HCT116 (cell line): ENCODE measurements at regions not wholly inside any gene's neighbourhood (a gene's known extent, or its start where the extent isn't known, plus 50 kb on each side); places are given as distances from the start of the nearest gene placed in this dataset.

Experiments used
- ATAC-seq: fragments of 200-7000 bp; cut with Tn5 transposase; 2 replicates; pipeline ENCODE4 v1.9.1; 2020; ENCODE audit warnings: mild to moderate bottlenecking, moderate library complexity
- BruUV-seq: library from RNA; stranded (reverse); fragments of 400-500 nt; replicated peaks from 2 replicates; lab custom pipeline; 2021; lab: Mats Ljungman, UMichigan
- CTCF ChIA-PET: fragments of 300-600 bp; sonication (Branson Sonifier 250); formaldehyde crosslinking; loops from one replicate; lab custom pipeline; 2021; ENCODE audit warnings: antibody characterized with exemption; lab: Charles Lee
- POLR2A ChIA-PET: fragments of 300-600, 350-600 bp; sonication (Branson Sonifier 250); formaldehyde crosslinking; loops from one replicate; lab custom pipeline; 2021; ENCODE audit warnings: antibody characterized with exemption; lab: Charles Lee
- RAD21 ChIA-PET, 2 experiments: fragments of 300-600 bp; sonication (Branson Sonifier 250); formaldehyde crosslinking; loops; one replicate each; lab custom pipeline; 2023; ENCODE audit warnings: low total read pairs in 2 of 2; ENCODE audit not compliant: uncharacterized antibody in 2 of 2, unreplicated experiment in 2 of 2, low non-redundant PET in 1 of 2; lab: Charles Lee
- DNase-seq: peaks from one replicate; pipeline ENCODE4 v3.0.0-alpha.2; 2010; ENCODE audit warnings: low read depth, low spot score
- H2AFZ ChIP-seq: fragments of 200-600 bp; shearing (Covaris generic), sonication (generic); 2 replicates; pipeline ENCODE4 v1.6.1; 2017; ENCODE audit warnings: low read depth, mixed run types, mixed read lengths, antibody characterized with exemption, low read length; ENCODE audit not compliant: poor library complexity, severe bottlenecking
- H3K27ac ChIP-seq: 2 replicates; pipeline ENCODE4 v1.5.1; 2012; ENCODE audit warnings: low read depth, low read length
- H3K27me3 ChIP-seq: fragments of 200-600 bp; sonication (generic); 2 replicates; pipeline ENCODE4 v1.6.1; 2016; ENCODE audit warnings: mixed run types, low read length, mixed read lengths; ENCODE audit not compliant: insufficient read depth
- H3K36me3 ChIP-seq, 2 experiments: fragments of 200-500 bp in 1 of 2; fragments of 200-600 bp in 1 of 2; sonication (Bioruptor generic) in 1 of 2; sonication (generic) in 1 of 2; 2 replicates each; pipeline versions ENCODE4 v1.5.1 to v1.6.1; 2014 to 2016; ENCODE audit warnings: low read length in 2 of 2, inconsistent platforms in 1 of 2, mixed read lengths in 1 of 2, mixed run types in 1 of 2; ENCODE audit not compliant: insufficient read depth in 2 of 2, control insufficient read depth in 1 of 2
- H3K4me1 ChIP-seq, 2 experiments: fragments of 200-600 bp in 1 of 2; sonication (generic) in 1 of 2; 2 replicates each; pipeline versions ENCODE4 v1.5.1 to v1.6.1; 2012 to 2017; ENCODE audit warnings: low read length in 2 of 2, inconsistent platforms in 1 of 2, mild to moderate bottlenecking in 1 of 2, mixed read lengths in 1 of 2, mixed run types in 1 of 2, moderate library complexity in 1 of 2; ENCODE audit not compliant: insufficient read depth in 2 of 2, control insufficient read depth in 1 of 2
- H3K4me2 ChIP-seq: fragments of 200-600 bp; sonication (generic); 2 replicates; pipeline ENCODE4 v1.6.1; 2017; ENCODE audit warnings: mixed run types, low read length, mixed read lengths
- H3K4me3 ChIP-seq, 2 experiments: fragments of 200-600 bp in 1 of 2; sonication (generic) in 1 of 2; replicated peaks in 1 of 2; 2 replicates each; pipeline ENCODE4 v1.5.1; 2011 to 2016; ENCODE audit warnings: low read length in 2 of 2, control low read depth in 1 of 2, low read depth in 1 of 2, mild to moderate bottlenecking in 1 of 2, mixed read lengths in 1 of 2, mixed run types in 1 of 2
- H3K79me2 ChIP-seq: fragments of 200-600 bp; sonication (generic); 2 replicates; pipeline ENCODE4 v1.6.1; 2017; ENCODE audit warnings: mild to moderate bottlenecking, mixed run types, low read length, moderate library complexity, mixed read lengths; ENCODE audit not compliant: insufficient read depth
- H3K9ac ChIP-seq: fragments of 200-600 bp; sonication (generic); 2 replicates; pipeline ENCODE4 v1.6.1; 2016; ENCODE audit warnings: low read length, mixed read lengths
- H3K9me2 ChIP-seq: fragments of 200-600 bp; sonication (generic), shearing (Covaris generic); 2 replicates; pipeline ENCODE4 v1.6.1; 2017; ENCODE audit warnings: mixed run types, mild to moderate bottlenecking, moderate library complexity; ENCODE audit not compliant: insufficient read depth
- H3K9me3 ChIP-seq, 2 experiments: fragments of 200-500 bp in 1 of 2; fragments of 200-600 bp in 1 of 2; sonication (Bioruptor generic) in 1 of 2; sonication (generic) in 1 of 2; 2 replicates each; pipeline ENCODE4 v1.6.1; 2014 to 2017; ENCODE audit warnings: low read length in 2 of 2, mixed read lengths in 2 of 2, inconsistent platforms in 1 of 2, low read depth in 1 of 2, mild to moderate bottlenecking in 1 of 2, mixed run types in 1 of 2, moderate library complexity in 1 of 2; ENCODE audit not compliant: control insufficient read depth in 1 of 2, insufficient read depth in 1 of 2
- H4K20me1 ChIP-seq: fragments of 200-600 bp; sonication (generic), shearing (Covaris generic); 2 replicates; pipeline ENCODE4 v1.6.1; 2017; ENCODE audit warnings: mixed run types, mild to moderate bottlenecking, moderate library complexity; ENCODE audit not compliant: insufficient read depth
- ATF3 ChIP-seq: IDR thresholded peaks from 2 replicates; pipeline ENCODE4 v1.6.1; 2012
- CBX3 ChIP-seq: IDR thresholded peaks from 2 replicates; pipeline ENCODE4 v1.6.1; 2012; ENCODE audit warnings: low read depth
- CEBPB ChIP-seq: IDR thresholded peaks from 2 replicates; pipeline ENCODE4 v1.6.1; 2012; ENCODE audit warnings: low read depth
- EGR1 ChIP-seq: IDR thresholded peaks from 2 replicates; pipeline ENCODE4 v1.6.1; 2012; ENCODE audit warnings: low read depth
- ELF1 ChIP-seq: IDR thresholded peaks from 2 replicates; pipeline ENCODE4 v1.6.1; 2012; ENCODE audit warnings: low read depth, borderline replicate concordance
- FOSL1 ChIP-seq: IDR thresholded peaks from 2 replicates; pipeline ENCODE4 v1.6.1; 2012; ENCODE audit warnings: low read depth
- JUND ChIP-seq: IDR thresholded peaks from 2 replicates; pipeline ENCODE4 v1.6.1; 2012
- MAX ChIP-seq: IDR thresholded peaks from 2 replicates; pipeline ENCODE4 v1.6.1; 2012
- POLR2A ChIP-seq: IDR thresholded peaks from 2 replicates; pipeline ENCODE4 v1.7.0; 2011; ENCODE audit warnings: borderline replicate concordance; ENCODE audit not compliant: insufficient read depth, insufficient read length; ENCODE audit errors: extremely low read depth
- POLR2AphosphoS5 ChIP-seq: IDR thresholded peaks from 2 replicates; pipeline ENCODE4 v1.6.1; 2011; ENCODE audit warnings: mild to moderate bottlenecking, low read depth, low read length, moderate library complexity
- RAD21 ChIP-seq: IDR thresholded peaks from 2 replicates; pipeline ENCODE4 v1.6.1; 2012; ENCODE audit warnings: low read depth, mild to moderate bottlenecking
- REST ChIP-seq: IDR thresholded peaks from 2 replicates; pipeline ENCODE4 v1.6.1; 2012; ENCODE audit warnings: low read depth
- SIN3A ChIP-seq: IDR thresholded peaks from 2 replicates; pipeline ENCODE4 v1.6.1; 2012; ENCODE audit warnings: low read depth
- SP1 ChIP-seq: IDR thresholded peaks from 2 replicates; pipeline ENCODE4 v1.6.1; 2012; ENCODE audit warnings: low read depth
- SRF ChIP-seq: IDR thresholded peaks from 2 replicates; pipeline ENCODE4 v1.6.1; 2012; ENCODE audit warnings: low read depth
- TCF7L2 ChIP-seq: IDR thresholded peaks from 2 replicates; pipeline ENCODE4 v1.7.0; 2011; ENCODE audit warnings: borderline replicate concordance, inconsistent platforms; ENCODE audit not compliant: insufficient read depth, insufficient read length; ENCODE audit errors: extremely low read depth
- YY1 ChIP-seq: IDR thresholded peaks from 2 replicates; pipeline ENCODE4 v1.6.1; 2011; ENCODE audit warnings: low read length, low read depth, moderate library complexity, mild to moderate bottlenecking; ENCODE audit not compliant: insufficient replicate concordance; ENCODE audit errors: extremely low read depth
- ZBTB33 ChIP-seq: IDR thresholded peaks from 2 replicates; pipeline ENCODE4 v1.6.1; 2011; ENCODE audit warnings: mild to moderate bottlenecking, low read length, moderate library complexity; ENCODE audit not compliant: insufficient replicate concordance; ENCODE audit errors: extremely low read depth
- ZFX ChIP-seq: fragments of 450-650 bp; IDR thresholded peaks from 2 replicates; pipeline ENCODE4 v1.6.1; 2017
- ZNF274 ChIP-seq: fragments of 200-500 bp; sonication (Bioruptor generic); IDR thresholded peaks from 2 replicates; pipeline ENCODE4 v1.6.1; 2014; ENCODE audit warnings: mild to moderate bottlenecking, low read depth, low read length, inconsistent platforms
- intact Hi-C: fragments of 100-400 bp; cut with micrococcal nuclease; formaldehyde crosslinking; loops from 2 replicates; pipeline ENCODE4 v1.10.0; 2022

- CTCF ChIA-PET, result interaction anchor here (1.0 to 1.3 kb wide), 4 partner anchors 8 to 13 kb away, joined by 3 to 5 read pairs (median 4); no protein-coding TSS in a partner anchor
- DNase-seq, result no peak
- RAD21 ChIA-PET, result no interaction called here
Measured at GRCh38 chr20:19827818-19828217, 69.8 kb downstream of the RIN2 start.

More at GRCh38 chr20:19827818-19828217, 69.8 kb downstream of the RIN2 start:
- Histone ChIP-seq H3K27ac (no peak overlapping the region), H3K9me3 (no peaks in the 10 kb centered on the region), H3K27me3 (no peaks in the 10 kb centered on the region), H3K4me3 (peak overlapping the region in 1 of 2 experiments; percentile 30; a peak in 2 of 4 replicates), H3K4me2 (peak overlapping the region; percentile 72), H3K9me2 (no peaks in the 10 kb centered on the region), H3K36me3 (no peaks in the 10 kb centered on the region), H2AFZ (peak overlapping the region; percentile 91), H4K20me1 (no peaks in the 10 kb centered on the region), H3K4me1 (peaks cover 6 to 14% of the 10 kb centered on the region in 2 experiments), H3K9ac (no peak overlapping the region), H3K79me2 (no peaks in the 10 kb centered on the region)
- BruUV-seq, result no TSS peak
- TF ChIP-seq TCF7L2 (no peak), ZNF274 (no peak), POLR2A (no peak), ELF1 (no peak), CEBPB (no peak), JUND (no peak), SIN3A (no peak), ZBTB33 (no peak), MAX (no peak), ATF3 (no peak), REST (no peak), YY1 (no peak), FOSL1 (no peak), CBX3 (no peak), SRF (no peak), EGR1 (no peak), SP1 (no peak), ZFX (no peak), POLR2AphosphoS5 (no peak), RAD21 (no peak)
- ATAC-seq, result no peak; the same call in 1 of the 2 replicates
- intact Hi-C loops, result no loop called here
- POLR2A ChIA-PET, result no interaction called here
